GM23338 (cell line): ENCODE measurements at regions not wholly inside any gene's neighbourhood (a gene's known extent, or its start where the extent isn't known, plus 50 kb on each side); places are given as distances from the start of the nearest gene placed in this dataset.

Source experiments
- ATAC-seq: fragments of 200-7000 bp; cut with Tn5 transposase; 3 replicates; pipeline ENCODE4 v1.9.1; 2020
- DNase-seq: peaks from one replicate; pipeline ENCODE4 v3.0.0-alpha.2; 2015; ENCODE audit warnings: low spot score
- H2AFZ ChIP-seq: fragments of 200-600 bp; sonication (generic); 2 replicates; pipeline ENCODE4 v1.8.0; 2016; ENCODE audit warnings: antibody characterized with exemption, mild to moderate bottlenecking, moderate library complexity
- H3F3A ChIP-seq: fragments of 200-600 bp; sonication (generic); replicated peaks from 2 replicates; pipeline ENCODE4 v1.8.0; 2017; ENCODE audit warnings: antibody characterized with exemption, mixed run types, low read depth
- H3K27ac ChIP-seq: fragments of 200-600 bp; sonication (generic); 2 replicates; pipeline ENCODE4 v1.6.1; 2016; ENCODE audit warnings: low read depth
- H3K27me3 ChIP-seq: fragments of 200-600 bp; sonication (generic); 2 replicates; pipeline ENCODE4 v1.8.0; 2016; ENCODE audit warnings: mild to moderate bottlenecking, mixed run types, moderate library complexity; ENCODE audit not compliant: insufficient read depth
- H3K36me3 ChIP-seq: fragments of 200-600 bp; sonication (generic); 2 replicates; pipeline ENCODE4 v1.8.0; 2016; ENCODE audit warnings: mild to moderate bottlenecking; ENCODE audit not compliant: insufficient read depth
- H3K4me1 ChIP-seq: fragments of 200-600 bp; sonication (generic); 2 replicates; pipeline ENCODE4 v1.8.0; 2016; ENCODE audit warnings: mild to moderate bottlenecking, moderate library complexity; ENCODE audit not compliant: insufficient read depth
- H3K4me2 ChIP-seq: fragments of 200-600 bp; sonication (generic); 2 replicates; pipeline ENCODE4 v1.7.1; 2017; ENCODE audit warnings: mixed run types
- H3K4me3 ChIP-seq: fragments of 200-600 bp; sonication (generic); 2 replicates; pipeline ENCODE4 v1.6.1; 2016; ENCODE audit warnings: mixed run types
- H3K79me2 ChIP-seq: fragments of 200-600 bp; sonication (generic); replicated peaks from 2 replicates; pipeline ENCODE4 v1.8.0; 2017; ENCODE audit warnings: mild to moderate bottlenecking; ENCODE audit not compliant: insufficient read depth
- H3K9me2 ChIP-seq: fragments of 200-600 bp; sonication (generic); 2 replicates; pipeline ENCODE4 v1.8.0; 2017; ENCODE audit not compliant: insufficient read depth
- H4K20me1 ChIP-seq: fragments of 200-600 bp; sonication (generic); replicated peaks from 2 replicates; pipeline ENCODE4 v1.8.0; 2017; ENCODE audit warnings: mild to moderate bottlenecking; ENCODE audit not compliant: insufficient read depth
- H3K27ac Mint-ChIP-seq: 2 replicates; pipeline ENCODE4 v1.8.0; 2020; ENCODE audit warnings: inconsistent platforms, mild to moderate bottlenecking, moderate library complexity, mixed read lengths
- H3K27me3 Mint-ChIP-seq: 3 replicates; pipeline ENCODE4 v1.8.0; 2022; ENCODE audit warnings: low read depth, mild to moderate bottlenecking, moderate library complexity, mixed read lengths, inconsistent platforms; ENCODE audit not compliant: insufficient read depth, poor library complexity
- H3K36me3 Mint-ChIP-seq: 3 replicates; pipeline ENCODE4 v1.8.0; 2021; ENCODE audit warnings: low read depth, mild to moderate bottlenecking, inconsistent platforms, moderate library complexity, mixed read lengths
- H3K4me1 Mint-ChIP-seq: 3 replicates; pipeline ENCODE4 v1.8.0; 2020; ENCODE audit warnings: mild to moderate bottlenecking, inconsistent platforms, mixed read lengths
- H3K4me3 Mint-ChIP-seq: 3 replicates; pipeline ENCODE4 v1.8.0; 2021; ENCODE audit warnings: moderate library complexity, mild to moderate bottlenecking, inconsistent platforms, mixed read lengths
- H3K9me3 Mint-ChIP-seq: 3 replicates; pipeline ENCODE4 v1.8.0; 2020; ENCODE audit warnings: moderate library complexity, mild to moderate bottlenecking, inconsistent platforms, mixed read lengths
- CREB1 ChIP-seq: fragments of 250-450 bp; sonication (Bioruptor Pico); IDR thresholded peaks from 2 replicates; pipeline ENCODE4 v1.5.0; 2020; ENCODE audit warnings: low read depth, mild to moderate bottlenecking, moderate library complexity
- CTCF ChIP-seq, 2 experiments: fragments of 200-600 bp in 1 of 2; sonication (generic) in 1 of 2; conservative IDR thresholded peaks; 2 replicates each; pipeline versions ENCODE4 v1.5.1 to v1.6.1; 2016 to 2017; ENCODE audit warnings: antibody characterized with exemption in 2 of 2, low read depth in 2 of 2, mild to moderate bottlenecking in 2 of 2, moderate library complexity in 1 of 2
- ETS1 ChIP-seq: IDR thresholded peaks from 2 replicates; pipeline ENCODE4 v1.6.1; 2016; ENCODE audit warnings: antibody characterized with exemption
- EZH2phosphoT487 ChIP-seq: fragments of 200-600 bp; sonication (generic); IDR thresholded peaks from one replicate; pipeline ENCODE4 v1.8.1; 2018; ENCODE audit warnings: antibody characterized with exemption; ENCODE audit not compliant: unreplicated experiment
- JUNB ChIP-seq: IDR thresholded peaks from one replicate; pipeline ENCODE4 v1.6.1; 2016; ENCODE audit warnings: antibody characterized with exemption; ENCODE audit not compliant: unreplicated experiment
- NANOG ChIP-seq: IDR thresholded peaks from 2 replicates; pipeline ENCODE4 v1.6.1; 2016; ENCODE audit warnings: antibody characterized with exemption, borderline replicate concordance
- POLR2AphosphoS5 ChIP-seq: IDR thresholded peaks from 2 replicates; pipeline ENCODE4 v1.6.1; 2016; ENCODE audit warnings: antibody characterized with exemption, low read depth
- REST ChIP-seq: IDR thresholded peaks from one replicate; pipeline ENCODE4 v1.6.1; 2018; ENCODE audit warnings: antibody characterized with exemption; ENCODE audit not compliant: unreplicated experiment
- STAT1 ChIP-seq: IDR thresholded peaks from one replicate; pipeline ENCODE4 v1.6.1; 2016; ENCODE audit warnings: antibody characterized with exemption; ENCODE audit not compliant: unreplicated experiment
- ZNF114 ChIP-seq: fragments of 250-450 bp; sonication (Bioruptor Pico); IDR thresholded peaks from 2 replicates; pipeline ENCODE4 v1.5.0; 2020; ENCODE audit warnings: mild to moderate bottlenecking, moderate library complexity
- ZNF331 ChIP-seq: fragments of 250-450 bp; sonication (Bioruptor Pico); IDR thresholded peaks from 2 replicates; pipeline ENCODE4 v1.5.0; 2020; ENCODE audit warnings: low read depth, mild to moderate bottlenecking, moderate library complexity
- ZNF462 ChIP-seq: fragments of 250-450 bp; sonication (Bioruptor Pico); IDR thresholded peaks from 2 replicates; pipeline ENCODE4 v1.5.0; 2020; ENCODE audit warnings: mild to moderate bottlenecking, moderate library complexity

GRCh38 chr13:112003941-112004340, 63.0 kb upstream of the SOX1 start:
- Mint-ChIP-seq H3K9me3 (peaks cover 19% of the 10 kb centered on the region), H3K4me1 (no peaks in the 10 kb centered on the region), H3K27me3 (peaks cover 34% of the 10 kb centered on the region), H3K4me3 (no peak overlapping the region), H3K27ac (no peak overlapping the region), H3K36me3 (no peaks in the 10 kb centered on the region; the same call in 2 of the 3 replicates)
- H4K20me1 ChIP-seq, result no peaks in the 10 kb centered on the region
- no peak for TF ChIP-seq REST
- no peak for TF ChIP-seq JUNB
- TF ChIP-seq ZNF462 (CRISPR knock-in tag), result no peak
- TF ChIP-seq STAT1, result no peak
- TF ChIP-seq ZNF114 (CRISPR knock-in tag), result no peak
- no peak for TF ChIP-seq CREB1 (CRISPR knock-in tag)
- no peak for TF ChIP-seq EZH2phosphoT487
- no peak for TF ChIP-seq ETS1
- no peak for TF ChIP-seq POLR2AphosphoS5
- no peak for TF ChIP-seq NANOG
- TF ChIP-seq ZNF331 (CRISPR knock-in tag), result no peak
- TF ChIP-seq CTCF (conservative IDR thresholded peaks at IDR 0.05; ENCODE audit: low read depth in 2 of 2), result no peak
- DNase-seq, result no peak
- no peaks in the 10 kb centered on the region for H3K4me1 ChIP-seq
- peaks cover 35% of the 10 kb centered on the region for H3K27me3 ChIP-seq
- no peak for ATAC-seq
- H2AFZ ChIP-seq, result no peak overlapping the region
- H3F3A ChIP-seq, result no peaks in the 10 kb centered on the region
- no peak overlapping the region for H3K27ac ChIP-seq
- no peaks in the 10 kb centered on the region for H3K79me2 ChIP-seq
- H3K9me2 ChIP-seq, result no peaks in the 10 kb centered on the region
- no peak overlapping the region for H3K4me3 ChIP-seq
- no peak overlapping the region for H3K4me2 ChIP-seq
- H3K36me3 ChIP-seq, result no peaks in the 10 kb centered on the region
